NCI-H146 treated with DMSO at 0.1 percent for 48 hours (cell line): ENCODE measurements at regions not wholly inside any gene's neighbourhood (a gene's known extent, or its start where the extent isn't known, plus 50 kb on each side); places are given as distances from the start of the nearest gene placed in this dataset.
"Not testable (repeated sequence)": the region's sequence is repeated elsewhere in the genome, so short reads cannot be mapped to it uniquely, and the experiment has no call there.

Experiments
- DNase-seq: peaks from one replicate; lab custom pipeline; 2025; ENCODE audit not compliant: unreplicated experiment; lab: John Stamatoyannopoulos, UW

DNA sequence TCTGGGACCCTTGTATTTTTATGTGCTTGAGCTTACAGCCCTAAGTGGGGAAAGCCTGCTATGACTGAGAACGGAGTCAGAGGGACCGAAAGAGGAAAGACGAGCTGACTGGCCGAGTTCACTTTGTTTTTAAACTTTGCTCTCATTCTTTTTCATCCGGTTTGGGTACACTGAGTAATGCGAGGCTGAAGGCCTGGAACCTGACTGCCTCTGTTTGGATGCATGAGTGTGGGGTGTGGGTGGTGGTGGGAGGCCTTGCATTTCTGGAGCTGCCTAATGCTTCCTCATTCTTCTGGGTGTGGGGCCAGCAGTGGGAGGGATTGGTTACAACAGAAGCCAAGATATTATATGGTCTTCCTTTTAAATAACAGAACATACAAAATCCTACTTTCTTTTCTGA is 155.5 kb downstream of the BUB3 start:
- DNase-seq: no peak

- no peak for DNase-seq
Observed at GRCh38 chr10:123316776-123317175, 162.6 kb downstream of the BUB3 start.

- no peak for DNase-seq
Observed at GRCh38 chr10:123318516-123318915, 164.3 kb downstream of the BUB3 start.

- DNase-seq: no peak
Observed at GRCh38 chr10:123320091-123320490, 165.9 kb downstream of the BUB3 start.

GRCh38 chr10:123323884-123324283 is 169.7 kb downstream of the BUB3 start:
- DNase-seq: no peak

DNA sequence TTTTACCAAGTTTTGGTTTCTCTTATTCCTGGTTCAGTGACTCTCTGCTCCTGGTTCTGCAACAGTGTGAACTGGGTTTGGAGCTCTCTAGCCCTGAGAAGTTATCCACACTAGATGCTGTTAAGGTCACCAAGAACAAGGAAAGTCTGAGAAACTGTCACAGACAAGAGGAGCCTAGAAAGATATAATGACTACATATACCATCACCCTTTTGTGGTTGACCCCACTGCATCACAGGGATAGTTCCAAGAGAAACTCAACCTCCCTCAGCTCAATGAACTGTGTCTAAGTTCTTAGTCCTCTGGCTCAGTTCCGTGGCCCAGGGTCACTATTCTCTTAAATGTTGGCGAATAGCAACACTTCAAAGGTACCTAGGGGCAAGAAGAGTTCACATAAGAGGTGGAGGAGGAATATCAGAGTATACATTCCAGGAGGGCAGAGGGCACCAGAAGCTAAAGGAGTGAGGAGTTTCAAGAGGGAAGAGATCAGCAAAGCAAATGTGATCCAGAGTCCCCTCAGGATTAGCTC is 171.5 kb downstream of the BUB3 start:
- DNase-seq: no peak

DNA sequence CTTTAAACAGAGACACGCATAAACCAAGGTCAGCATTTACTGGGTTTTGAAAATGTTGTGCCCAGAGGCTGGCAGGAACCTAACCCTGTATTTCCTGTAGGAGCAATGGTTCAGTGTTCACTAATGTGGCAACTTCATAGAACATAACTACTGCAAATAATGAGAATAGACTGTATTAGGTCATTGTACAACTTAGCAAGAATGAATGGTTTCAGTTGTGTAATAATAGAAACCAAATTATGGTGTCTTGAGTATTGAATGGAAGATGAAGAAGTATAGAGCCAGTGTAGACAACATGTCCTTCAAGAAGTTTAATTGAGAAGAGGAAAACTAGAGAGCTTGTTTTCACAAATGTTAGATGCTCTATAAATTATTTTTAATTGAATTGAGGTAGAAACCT is 172.5 kb downstream of the BUB3 start:
- no peak for DNase-seq

GRCh38 chr10:123327450-123327849 is 173.2 kb downstream of the BUB3 start:
- no peak for DNase-seq

- DNase-seq: no peak
Observed at GRCh38 chr10:123327896-123328295, 173.7 kb downstream of the BUB3 start.

GRCh38 chr10:123331438-123331837 is 177.2 kb downstream of the BUB3 start:
- DNase-seq: peak; percentile 74

DNA sequence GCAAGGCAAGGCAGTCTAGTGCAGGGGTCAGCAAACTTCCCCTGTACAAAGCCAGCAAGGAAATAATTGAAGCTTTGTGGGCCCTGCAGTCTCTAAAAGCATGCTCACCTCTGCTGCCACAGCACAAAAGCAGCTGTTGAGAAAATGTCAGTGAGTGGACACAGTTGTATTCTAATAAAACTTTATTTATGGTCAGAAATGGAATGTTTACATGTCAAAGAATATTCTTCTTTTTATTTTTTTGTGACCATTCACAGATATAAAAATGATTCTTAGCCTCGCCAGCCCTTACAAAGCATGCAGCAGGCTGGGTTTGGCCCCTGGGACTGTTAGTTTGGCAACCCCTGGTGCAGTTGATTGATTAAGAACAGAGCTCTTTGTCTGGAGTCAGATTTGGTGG is 192.4 kb downstream of the BUB3 start:
- no peak for DNase-seq

DNA sequence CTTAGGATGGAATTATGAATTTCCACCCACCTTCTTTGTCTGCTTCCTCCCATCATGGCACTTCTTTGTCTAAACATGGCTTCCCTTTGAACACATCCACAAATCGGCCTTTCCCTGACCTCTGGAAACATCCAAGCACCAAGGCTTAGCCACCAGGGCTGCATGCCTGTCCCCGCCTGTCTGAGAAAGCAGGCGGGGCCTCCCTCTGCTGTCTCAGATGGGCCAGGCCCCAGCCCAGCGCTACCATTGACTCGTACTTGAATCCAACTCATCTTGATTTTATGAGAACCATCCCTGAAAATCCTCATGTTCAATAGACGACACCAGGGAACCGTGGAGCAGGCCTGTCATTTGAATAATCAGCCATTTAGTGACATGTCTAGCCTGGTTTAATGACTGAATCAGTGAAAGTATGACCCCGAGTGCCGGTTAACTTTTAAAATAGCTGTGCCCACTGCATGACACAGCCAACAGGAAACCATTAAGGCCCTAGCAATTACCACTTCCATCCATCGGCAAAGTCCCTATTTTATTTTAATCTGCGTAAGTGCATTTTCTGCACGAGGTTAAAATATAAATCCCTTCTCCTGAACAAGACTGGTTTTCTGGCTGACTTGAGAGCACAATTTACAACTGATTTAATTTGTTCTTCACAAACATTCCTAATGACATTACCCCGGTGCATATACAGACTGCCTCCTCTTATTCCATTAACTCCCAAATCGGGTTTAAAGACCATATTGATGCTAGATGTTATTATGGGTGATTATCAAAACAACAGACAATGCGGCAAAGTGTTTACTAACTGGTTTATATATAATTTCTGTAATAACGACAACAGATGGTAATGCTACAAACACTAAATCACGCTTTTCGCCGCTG is 194.7 kb downstream of the BUB3 start:
- DNase-seq: no peak

DNA sequence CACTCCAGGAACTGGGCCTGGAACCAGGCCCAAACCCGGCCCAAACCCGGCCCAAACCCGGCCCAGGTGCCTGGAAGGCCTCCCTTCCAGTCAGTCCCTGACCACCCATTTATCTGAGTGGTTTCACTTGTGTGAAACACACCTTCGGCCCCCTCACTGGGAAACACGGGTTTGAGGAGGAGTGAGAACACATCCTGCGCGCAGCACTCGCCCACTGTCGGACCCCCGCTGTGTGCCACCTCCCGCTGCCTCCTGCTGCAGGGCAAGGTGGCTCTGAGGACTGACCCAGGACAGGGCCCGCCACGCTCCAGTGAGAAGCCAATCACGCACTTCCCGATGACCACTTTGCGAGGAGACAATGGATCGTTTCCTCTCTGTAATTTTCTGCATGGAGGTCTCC is 197.5 kb downstream of the BUB3 start:
- DNase-seq: no peak

- DNase-seq: no peak
Observed at GRCh38 chr10:123354521-123354920, 200.3 kb downstream of the BUB3 start.

DNA sequence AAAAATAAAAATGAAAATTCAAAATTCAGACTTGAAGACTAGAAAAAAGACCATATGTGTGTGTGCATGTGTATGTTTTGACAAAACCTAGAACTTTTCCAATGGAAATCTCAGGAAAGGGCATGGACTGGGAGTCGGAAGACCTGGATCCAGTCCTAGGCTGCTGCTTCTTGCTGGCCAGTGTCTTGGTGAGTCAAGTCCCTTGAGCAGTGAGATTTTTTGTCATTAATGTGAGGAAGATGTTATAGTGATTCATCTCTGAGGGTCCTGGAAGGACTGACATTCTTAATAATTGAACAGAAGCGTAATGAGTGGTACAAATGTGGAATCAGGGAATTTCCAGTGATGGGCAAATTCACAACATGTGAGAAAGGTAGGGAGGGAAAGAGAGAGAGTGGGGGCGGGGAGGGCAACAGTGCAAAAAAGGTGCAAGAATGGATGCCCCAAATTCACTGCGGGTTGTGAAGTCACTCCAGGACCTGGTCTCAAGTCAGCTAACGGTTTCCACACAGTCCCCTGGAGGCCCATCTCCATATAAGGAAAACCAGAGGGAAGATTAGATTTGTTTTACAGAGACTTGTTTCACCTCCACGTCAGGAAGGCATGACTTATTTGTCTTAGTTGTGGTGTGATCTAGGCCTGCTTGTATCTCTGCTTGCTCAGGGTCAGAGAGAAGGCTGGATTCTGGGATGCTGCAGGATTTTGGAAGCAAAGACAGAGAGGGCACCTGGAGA is 201.7 kb downstream of the BUB3 start:
- DNase-seq: no peak

- DNase-seq: no peak
Observed at GRCh38 chr10:123356799-123357198, 202.6 kb downstream of the BUB3 start.

DNA sequence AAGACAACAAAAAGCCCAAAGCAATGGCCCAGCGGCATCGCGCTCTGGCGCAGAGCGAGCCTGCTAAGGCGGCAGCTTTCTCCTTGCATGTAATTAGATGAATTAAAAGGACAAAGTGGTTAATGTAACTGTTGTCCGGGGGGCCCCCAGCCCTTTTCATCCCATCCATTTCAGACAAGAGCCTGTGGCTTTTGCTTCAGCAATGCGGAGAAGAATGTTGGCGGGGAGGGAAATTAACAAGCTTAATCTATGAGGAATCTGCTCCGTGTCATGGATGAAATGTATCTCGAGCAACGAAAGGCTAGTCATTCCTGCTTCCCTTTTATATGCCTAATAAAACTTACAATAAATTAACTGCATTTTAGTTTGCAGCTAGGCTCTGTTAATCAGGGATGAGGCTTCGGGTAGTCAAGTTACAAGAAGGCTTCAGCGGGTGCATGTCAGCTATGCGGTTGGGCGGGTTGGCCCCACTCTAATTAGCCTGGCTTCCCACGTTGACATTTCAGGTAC is 203.3 kb downstream of the BUB3 start:
- DNase-seq: peak; percentile 15

GRCh38 chr10:123359539-123359938 is 205.3 kb downstream of the BUB3 start:
- no peak for DNase-seq

- no peak for DNase-seq
Observed at GRCh38 chr10:123361832-123362231, 207.6 kb downstream of the BUB3 start.

DNA sequence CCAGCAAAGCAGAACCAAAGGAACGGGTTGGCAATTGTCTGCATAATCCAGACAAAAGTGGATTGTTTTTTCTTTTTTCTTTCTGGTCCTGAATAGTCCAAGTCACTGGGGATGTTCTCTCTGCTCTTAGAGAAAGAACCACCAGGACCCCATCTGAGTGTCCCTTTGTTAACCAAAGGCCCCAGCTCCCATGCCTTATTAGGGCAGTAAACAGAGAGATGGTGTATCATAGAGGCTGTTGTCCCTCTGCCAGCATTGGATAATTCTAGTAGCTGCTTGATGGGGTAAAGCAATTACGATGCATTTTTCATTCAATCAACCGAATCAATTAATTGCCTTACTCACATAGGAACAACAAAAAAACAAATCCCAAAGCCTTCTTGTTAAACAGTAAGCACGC is 213.0 kb downstream of the BUB3 start:
- DNase-seq: no peak

- DNase-seq: not testable (repeated sequence)
Observed at GRCh38 chr10:123371626-123372025, 217.4 kb downstream of the BUB3 start.

DNA sequence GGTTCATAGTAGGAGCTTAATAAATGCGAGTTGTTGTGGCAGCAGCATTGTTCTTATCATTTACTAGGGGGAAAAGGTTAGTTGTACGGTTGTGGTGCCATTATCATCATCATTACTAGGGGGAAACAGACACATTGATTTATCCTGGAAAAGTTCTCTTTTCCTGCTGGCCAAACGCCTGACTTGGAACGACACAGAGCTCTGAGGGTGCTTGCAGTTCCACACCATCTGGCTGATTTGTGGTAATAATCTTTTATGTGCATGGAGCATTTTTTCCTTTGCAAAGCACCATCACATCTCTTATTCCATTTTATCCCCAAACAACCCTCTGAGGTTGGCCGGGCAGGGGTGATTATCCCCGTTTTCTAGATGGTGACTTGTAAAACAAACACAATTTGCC is 219.4 kb downstream of the BUB3 start:
- no peak for DNase-seq
